HG03460 (cell line): ENCODE measurements at regions not wholly inside any gene's neighbourhood (a gene's known extent, or its start where the extent isn't known, plus 50 kb on each side); places are given as distances from the start of the nearest gene placed in this dataset.
"Not testable (repeated sequence)": the region's sequence is repeated elsewhere in the genome, so short reads cannot be mapped to it uniquely, and the experiment has no call there.

Experiments used
- ATAC-seq: cut with Tn5 transposase; IDR thresholded peaks from one replicate; pipeline ENCODE4 v1.9.1; 2021; ENCODE audit not compliant: unreplicated experiment

DNA sequence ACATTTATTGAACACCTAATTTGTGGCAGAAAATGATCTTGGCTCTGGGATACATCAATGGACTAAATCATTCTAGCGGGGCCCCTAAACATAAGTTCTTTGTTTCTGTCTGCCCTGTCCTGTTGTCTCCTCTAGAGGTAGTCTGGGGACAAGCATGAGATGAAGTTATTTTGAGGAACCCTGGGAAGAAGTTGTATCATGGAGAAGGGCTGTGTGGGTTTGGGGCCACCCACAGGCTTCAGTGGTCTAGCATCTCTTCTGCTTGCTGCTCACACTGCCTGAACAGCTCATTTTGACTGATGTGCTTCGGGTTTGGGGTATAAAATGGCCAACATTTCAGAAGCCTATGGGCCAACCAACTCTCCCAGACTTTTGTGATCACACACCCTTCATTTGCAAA is 50.3 kb upstream of the OSBPL11 start:
- no peak for ATAC-seq

DNA sequence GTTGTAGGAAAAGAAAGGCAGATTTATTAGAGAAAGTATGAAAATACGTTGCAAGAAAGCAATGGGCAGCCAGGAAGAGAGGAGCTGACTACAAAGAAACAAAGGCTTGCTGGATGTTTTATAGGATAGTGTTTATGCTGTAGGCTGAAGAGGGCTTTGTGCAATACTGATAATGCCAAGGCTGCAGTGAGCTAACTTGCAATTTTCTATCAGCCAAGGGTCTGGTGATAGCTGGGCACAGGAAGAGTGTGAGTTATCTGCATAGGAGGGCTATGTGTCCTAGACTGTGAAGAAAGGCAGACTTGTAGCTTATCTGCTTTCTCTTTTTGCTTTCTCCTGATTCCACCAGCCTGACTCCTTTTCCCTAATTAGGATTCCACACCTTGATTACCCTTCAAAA is 51.3 kb upstream of the OSBPL11 start:
- ATAC-seq = no peak

- ATAC-seq = no peak
Observed at GRCh38 chr3:125647318-125648014, 52.2 kb upstream of the OSBPL11 start.

- ATAC-seq = no peak
Observed at GRCh38 chr3:125651244-125651643, 55.9 kb upstream of the OSBPL11 start.

GRCh38 chr3:125652349-125652748 is 57.1 kb upstream of the OSBPL11 start:
- ATAC-seq = no peak

DNA sequence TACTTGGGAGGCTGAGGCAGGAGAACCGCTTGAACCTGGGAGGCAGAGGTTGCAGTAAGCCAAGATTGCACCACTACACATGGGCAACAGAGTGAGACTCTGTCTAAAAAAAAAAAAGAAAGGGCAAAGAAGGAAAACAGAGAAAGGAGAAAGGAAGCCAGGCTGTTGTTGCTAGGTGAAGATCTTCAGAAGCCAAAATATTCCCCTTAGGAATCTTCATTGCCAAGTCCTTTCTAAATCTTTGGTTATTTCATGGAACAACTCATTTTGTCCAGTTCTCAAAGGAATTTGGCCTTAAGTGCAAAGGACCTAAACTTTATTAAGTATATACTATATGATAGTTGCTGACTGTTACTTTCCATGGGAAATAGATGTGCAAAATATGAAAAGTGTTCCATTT is 59.2 kb upstream of the OSBPL11 start:
- ATAC-seq = no peak

- ATAC-seq = no peak
Observed at GRCh38 chr3:125662675-125663074, 67.4 kb upstream of the OSBPL11 start.

DNA sequence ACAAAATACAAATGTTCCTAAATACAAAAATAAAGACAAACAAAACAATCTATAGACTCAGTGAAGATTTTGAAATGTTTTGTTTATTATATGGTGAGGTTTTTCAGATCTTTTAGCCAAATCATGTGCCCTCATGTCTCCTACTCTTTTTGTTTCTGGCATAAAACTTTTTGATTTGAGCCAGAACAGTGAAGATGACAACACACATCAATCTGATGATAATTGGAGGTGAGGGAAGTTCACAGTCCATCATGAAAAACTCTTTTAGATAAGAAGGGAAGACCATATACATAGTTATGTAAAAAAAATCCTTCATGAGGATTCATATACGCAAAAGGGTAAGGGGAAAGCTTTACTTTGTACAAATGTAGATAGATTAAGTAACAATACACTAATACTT is 75.1 kb upstream of the OSBPL11 start:
- ATAC-seq = no peak

DNA sequence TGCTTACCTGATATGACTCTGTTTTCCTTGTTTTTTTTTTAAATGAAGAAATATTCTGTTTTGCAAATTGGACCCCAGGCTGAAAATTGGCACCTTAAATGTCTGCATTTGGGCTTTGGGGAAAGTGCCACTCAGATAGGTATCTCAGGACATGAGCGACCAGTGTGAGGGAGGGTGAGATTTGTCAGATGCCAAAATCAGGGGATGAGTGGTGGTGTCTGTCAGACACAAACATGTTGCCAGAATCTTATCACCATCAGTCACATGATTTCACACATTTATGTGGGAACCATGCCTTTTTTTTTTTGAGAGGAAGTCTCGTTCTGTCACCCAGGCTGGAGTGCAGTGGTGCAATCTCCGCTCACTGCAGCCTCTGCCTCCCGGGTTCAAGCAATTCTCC is 75.6 kb upstream of the OSBPL11 start:
- no peak for ATAC-seq

DNA sequence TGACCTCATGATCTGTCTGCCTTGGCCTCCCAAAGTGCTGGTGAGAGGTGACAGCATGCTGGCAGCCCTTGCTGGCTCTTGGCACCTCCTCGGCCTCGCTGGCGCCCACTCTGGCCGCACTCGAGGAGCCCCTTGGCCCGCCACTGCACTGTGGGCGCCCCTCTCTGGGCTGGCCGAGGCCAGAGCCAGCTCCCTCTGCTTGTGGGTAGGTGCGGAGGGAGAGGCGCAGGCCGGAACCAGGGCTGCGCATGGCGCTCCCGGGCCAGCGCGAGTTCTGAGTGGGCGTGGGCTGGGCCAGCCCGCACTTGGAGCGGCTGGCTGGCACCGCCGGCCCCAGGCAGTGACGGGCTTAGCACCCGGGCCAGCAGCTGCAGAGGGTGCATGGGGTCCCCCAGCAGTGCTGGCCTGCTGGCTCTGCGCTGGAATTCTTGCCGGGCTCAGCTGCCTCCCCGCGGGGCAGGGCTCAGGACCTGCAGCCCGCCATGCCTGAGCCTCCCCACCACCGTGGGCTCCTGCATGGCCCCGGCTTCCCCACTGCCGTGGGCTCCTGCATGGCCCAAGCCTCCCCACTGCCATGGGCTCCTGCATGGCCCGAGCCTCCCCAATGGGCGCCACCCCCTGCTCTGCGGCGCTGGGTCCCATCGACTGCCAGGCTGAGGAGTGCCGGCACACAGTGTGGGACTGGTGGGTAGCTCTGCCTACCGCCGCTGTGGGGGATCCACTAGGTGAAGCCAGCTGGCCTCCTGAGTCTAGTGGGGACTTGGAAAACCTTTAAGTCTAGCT is 76.4 kb upstream of the OSBPL11 start:
- ATAC-seq = no peak

- ATAC-seq = no peak
Observed at GRCh38 chr3:125675791-125676190, 80.5 kb upstream of the OSBPL11 start.

- no peak for ATAC-seq
Observed at GRCh38 chr3:125679258-125679657, 84.0 kb upstream of the OSBPL11 start.

DNA sequence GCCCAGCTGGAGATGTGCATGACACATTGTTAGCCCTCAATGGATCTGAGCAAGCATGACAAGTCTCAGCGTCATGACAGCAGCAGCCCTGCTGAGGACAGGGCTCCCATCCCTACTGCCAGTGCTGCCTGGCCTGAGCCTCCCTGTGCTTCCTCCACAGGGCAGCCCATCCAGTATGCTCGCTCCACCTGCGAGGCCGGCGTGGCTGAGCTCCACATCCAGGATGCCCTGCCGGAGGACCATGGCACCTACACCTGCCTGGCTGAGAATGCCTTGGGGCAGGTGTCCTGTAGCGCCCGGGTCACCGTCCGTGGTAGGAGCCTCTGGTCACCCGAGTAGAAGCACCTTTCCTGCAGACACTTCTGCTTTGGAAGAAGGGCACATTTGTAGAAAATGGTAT is 85.8 kb upstream of the OSBPL11 start:
- no peak for ATAC-seq

DNA sequence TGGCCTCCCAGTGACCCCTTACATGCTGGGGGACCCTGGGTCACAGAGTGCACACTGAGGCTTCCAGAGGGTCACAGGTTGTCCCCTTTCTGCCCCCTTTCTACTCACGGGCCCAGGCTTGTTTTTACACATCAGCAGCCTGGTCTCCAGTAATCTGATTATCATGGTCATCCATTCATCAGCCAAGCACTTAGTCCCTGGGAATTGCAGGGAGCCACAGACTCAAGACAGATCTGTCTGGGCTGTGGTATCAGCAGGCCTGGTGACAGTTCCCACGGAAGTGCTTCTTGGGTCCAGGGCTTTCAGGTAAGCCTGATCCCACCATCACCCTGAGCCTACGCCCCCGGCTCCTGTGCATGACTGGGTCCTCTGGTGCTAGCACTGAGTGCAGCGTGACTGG is 86.6 kb upstream of the OSBPL11 start:
- ATAC-seq = not testable (repeated sequence)

DNA sequence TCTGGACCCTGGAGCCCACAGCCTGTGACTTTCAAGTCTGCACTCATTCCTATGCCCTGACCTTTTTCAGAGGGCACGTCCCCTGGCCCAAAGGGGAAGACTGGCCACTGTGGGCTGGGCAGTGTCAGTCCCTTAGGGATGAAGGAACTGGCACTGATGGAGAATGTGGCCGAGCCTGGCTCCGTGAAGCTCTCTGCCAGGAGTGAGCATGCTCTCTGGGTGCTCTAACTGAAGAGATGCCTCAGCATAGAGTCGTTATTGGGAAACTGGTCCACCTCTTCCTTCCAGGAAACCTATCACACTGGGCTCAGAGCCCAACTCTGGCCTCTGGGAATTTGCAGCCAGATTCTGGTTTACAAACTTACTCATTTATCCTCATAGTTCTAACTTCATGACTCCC is 87.3 kb upstream of the OSBPL11 start:
- ATAC-seq = not testable (repeated sequence)

- ATAC-seq = no peak
Observed at GRCh38 chr3:125683067-125683829, 88.0 kb upstream of the OSBPL11 start.

- ATAC-seq = no peak
Observed at GRCh38 chr3:125684199-125684598, 88.9 kb upstream of the OSBPL11 start.

GRCh38 chr3:125685741-125686140 is 90.4 kb upstream of the OSBPL11 start:
- ATAC-seq = not testable (repeated sequence)

DNA sequence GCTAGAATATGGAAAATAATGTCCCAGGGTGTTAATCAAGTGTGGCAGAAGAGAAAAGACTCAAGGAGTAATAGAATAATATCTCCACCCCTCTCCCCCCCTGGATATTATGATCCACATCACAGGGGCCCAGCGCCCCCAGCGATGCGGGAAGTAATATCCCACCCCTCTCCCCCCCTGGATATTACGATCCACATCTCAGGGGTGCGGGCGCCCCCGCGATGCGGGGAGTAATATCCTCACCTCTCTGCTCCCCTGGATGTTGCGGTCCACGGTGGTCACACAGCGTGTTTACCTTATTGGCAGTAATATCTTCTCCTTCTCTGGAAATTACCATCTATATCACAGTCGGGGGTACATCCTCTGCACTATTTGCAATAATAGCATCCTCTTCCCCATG is 97.1 kb upstream of the OSBPL11 start:
- no peak for ATAC-seq

GRCh38 chr3:125693887-125694286 is 98.6 kb upstream of the OSBPL11 start:
- no peak for ATAC-seq

GRCh38 chr3:125694761-125695294 is 99.5 kb upstream of the OSBPL11 start:
- no peak for ATAC-seq

DNA sequence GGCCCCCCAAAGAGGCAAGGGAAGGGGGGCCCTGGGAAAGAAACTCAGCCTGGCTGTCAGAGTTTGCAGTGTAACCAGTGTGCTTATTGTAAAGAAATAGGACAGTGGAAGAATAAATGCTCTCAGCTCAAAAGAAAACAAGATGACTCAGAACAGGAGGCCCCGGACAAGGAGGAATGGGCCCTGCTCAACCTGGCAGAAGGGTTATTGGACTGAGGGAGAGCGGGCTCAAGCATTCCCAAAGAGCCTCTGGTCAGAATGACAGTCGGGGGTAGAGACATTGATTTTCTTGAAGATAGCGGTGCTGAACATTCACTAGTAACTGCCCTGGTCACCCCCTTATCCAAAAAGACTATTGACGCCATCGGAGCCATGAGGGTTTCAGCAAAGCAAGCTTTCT is 100.4 kb upstream of the OSBPL11 start:
- no peak for ATAC-seq
